Adrenal gland (tissue), 5 donors: ENCODE measurements at regions not wholly inside any gene's neighbourhood (a gene's known extent, or its start where the extent isn't known, plus 50 kb on each side); places are given as distances from the start of the nearest gene placed in this dataset.

Experiments used
- CTCF ChIP-seq, 6 experiments: fragments of 450-650 bp in 4 of 6; fragments of 200-600 bp in 2 of 6; sonication (generic) in 1 of 6; IDR thresholded peaks; 1 replicate in 5 of 6; 2 replicates in 1 of 6; pipeline versions ENCODE4 v1.5.1 to v1.8.0; 2016 to 2021; ENCODE audit warnings: antibody characterized with exemption in 6 of 6, mild to moderate bottlenecking in 2 of 6, moderate library complexity in 1 of 6
- POLR2A ChIP-seq, 2 donors: fragments of 450-650 bp; IDR thresholded peaks; one replicate each; pipeline ENCODE4 v1.6.1; 2017; ENCODE audit warnings: antibody characterized with exemption in 2 of 2, mild to moderate bottlenecking in 2 of 2, moderate library complexity in 1 of 2
- donor health status: DM: no; HTN: no; CAD: no.

- TF ChIP-seq CTCF (IDR thresholded peaks at IDR 0.05) (no peak), POLR2A (IDR thresholded peaks at IDR 0.05) (no peak)
Measured at GRCh38 chr20:60957621-60958020, 294.4 kb upstream of the CDH4 start.
